ENCODE measurements at regions not wholly inside any gene's neighbourhood (a gene's known extent, or its start where the extent isn't known, plus 50 kb on each side); places are given as distances from the start of the nearest gene placed in this dataset.

- Mint-ChIP-seq H3K4me3 (no peak overlapping the region), H3K36me3 (ENCODE audit: insufficient read depth) (no peaks in the 10 kb centered on the region), H3K27me3 (no peaks in the 10 kb centered on the region), H3K9me3 (no peaks in the 10 kb centered on the region), H3K4me1 (no peaks in the 10 kb centered on the region), H3K27ac (ENCODE audit: low read depth) (no peak overlapping the region)
- DNase-seq (ENCODE audit: low spot score in 2 of 2) (no peak), ATAC-seq (replicated peaks; ENCODE audit: extremely low read depth, poor library complexity, severe bottlenecking) (no peak)
Measured at GRCh38 chrX:137236837-137237236, 203.0 kb upstream of the GPR101 start.

- Mint-ChIP-seq H3K27me3 (no peaks in the 10 kb centered on the region), H3K27ac (ENCODE audit: low read depth) (no peak overlapping the region), H3K4me1 (no peaks in the 10 kb centered on the region), H3K4me3 (no peak overlapping the region), H3K9me3 (no peaks in the 10 kb centered on the region), H3K36me3 (ENCODE audit: insufficient read depth) (no peaks in the 10 kb centered on the region)
- DNase-seq (ENCODE audit: low spot score in 2 of 2), result no peak
- no peak for ATAC-seq (replicated peaks; ENCODE audit: extremely low read depth, poor library complexity, severe bottlenecking)
Measured at GRCh38 chrX:137234651-137235402, 201.0 kb upstream of the GPR101 start.

GRCh38 chrX:137233478-137233877 lies 199.7 kb upstream of the GPR101 start:
- H3K9me3 Mint-ChIP-seq, result no peaks in the 10 kb centered on the region
- no peak overlapping the region for H3K27ac Mint-ChIP-seq (ENCODE audit: low read depth)
- ATAC-seq (replicated peaks; ENCODE audit: extremely low read depth, poor library complexity, severe bottlenecking) (no peak), DNase-seq (ENCODE audit: low spot score in 2 of 2) (no peak)
- no peaks in the 10 kb centered on the region for H3K4me1 Mint-ChIP-seq
- no peaks in the 10 kb centered on the region for H3K36me3 Mint-ChIP-seq (ENCODE audit: insufficient read depth)
- no peaks in the 10 kb centered on the region for H3K27me3 Mint-ChIP-seq
- H3K4me3 Mint-ChIP-seq, result no peak overlapping the region

GRCh38 chrX:137227151-137227550 lies 193.4 kb upstream of the GPR101 start:
- DNase-seq (ENCODE audit: low spot score in 2 of 2), result no peak
- peaks cover 8% of the 10 kb centered on the region for H3K9me3 Mint-ChIP-seq
- H3K27ac Mint-ChIP-seq (ENCODE audit: low read depth), result no peak overlapping the region
- H3K4me1 Mint-ChIP-seq, result no peaks in the 10 kb centered on the region
- H3K4me3 Mint-ChIP-seq, result no peak overlapping the region
- no peak for ATAC-seq (replicated peaks; ENCODE audit: extremely low read depth, poor library complexity, severe bottlenecking)
- no peaks in the 10 kb centered on the region for H3K27me3 Mint-ChIP-seq
- peaks cover 2% of the 10 kb centered on the region for H3K36me3 Mint-ChIP-seq (ENCODE audit: insufficient read depth)

GRCh38 chrX:137215467-137215866 lies 181.7 kb upstream of the GPR101 start:
- no peak overlapping the region for H3K4me3 Mint-ChIP-seq
- no peak overlapping the region for H3K27ac Mint-ChIP-seq (ENCODE audit: low read depth)
- H3K36me3 Mint-ChIP-seq (ENCODE audit: insufficient read depth), result no peaks in the 10 kb centered on the region
- H3K27me3 Mint-ChIP-seq, result no peaks in the 10 kb centered on the region
- H3K9me3 Mint-ChIP-seq, result no peaks in the 10 kb centered on the region
- DNase-seq (ENCODE audit: low spot score in 2 of 2), result no peak
- no peak for ATAC-seq (replicated peaks; ENCODE audit: extremely low read depth, poor library complexity, severe bottlenecking)
- no peaks in the 10 kb centered on the region for H3K4me1 Mint-ChIP-seq

GRCh38 chrX:137212078-137212632 lies 178.4 kb upstream of the GPR101 start:
- H3K27me3 Mint-ChIP-seq, result peaks cover 10% of the 10 kb centered on the region

GRCh38 chrX:137198040-137198439 lies 164.2 kb upstream of the GPR101 start:
- no peak overlapping the region for H3K4me3 Mint-ChIP-seq
- peaks cover 11% of the 10 kb centered on the region for H3K27me3 Mint-ChIP-seq
- H3K9me3 Mint-ChIP-seq, result no peaks in the 10 kb centered on the region
- DNase-seq (ENCODE audit: low spot score in 2 of 2), result no peak
- no peak overlapping the region for H3K27ac Mint-ChIP-seq (ENCODE audit: low read depth)
- no peak for ATAC-seq (replicated peaks; ENCODE audit: extremely low read depth, poor library complexity, severe bottlenecking)
- no peaks in the 10 kb centered on the region for H3K36me3 Mint-ChIP-seq (ENCODE audit: insufficient read depth)
- H3K4me1 Mint-ChIP-seq, result no peaks in the 10 kb centered on the region

More at GRCh38 chrX:137212078-137212632, 178.4 kb upstream of the GPR101 start:
- Mint-ChIP-seq H3K27ac (ENCODE audit: low read depth) (no peak overlapping the region), H3K36me3 (ENCODE audit: insufficient read depth) (no peaks in the 10 kb centered on the region), H3K4me1 (no peaks in the 10 kb centered on the region), H3K9me3 (no peaks in the 10 kb centered on the region), H3K4me3 (no peak overlapping the region)
- DNase-seq (ENCODE audit: low spot score in 2 of 2), result no peak
- no peak for ATAC-seq (replicated peaks; ENCODE audit: extremely low read depth, poor library complexity, severe bottlenecking)

- Mint-ChIP-seq H3K36me3 (ENCODE audit: insufficient read depth) (no peaks in the 10 kb centered on the region), H3K27ac (ENCODE audit: low read depth) (no peak overlapping the region), H3K27me3 (peaks cover 11% of the 10 kb centered on the region), H3K9me3 (no peaks in the 10 kb centered on the region), H3K4me3 (no peak overlapping the region), H3K4me1 (no peaks in the 10 kb centered on the region)
- no peak for DNase-seq (ENCODE audit: low spot score in 2 of 2)
- no peak for ATAC-seq (replicated peaks; ENCODE audit: extremely low read depth, poor library complexity, severe bottlenecking)
Measured at GRCh38 chrX:137195991-137196390, 162.2 kb upstream of the GPR101 start.

- Mint-ChIP-seq H3K27me3 (peaks cover 11% of the 10 kb centered on the region), H3K4me3 (no peak overlapping the region), H3K36me3 (ENCODE audit: insufficient read depth) (no peaks in the 10 kb centered on the region), H3K9me3 (no peaks in the 10 kb centered on the region), H3K27ac (ENCODE audit: low read depth) (no peak overlapping the region), H3K4me1 (no peaks in the 10 kb centered on the region)
- no peak for DNase-seq (ENCODE audit: low spot score in 2 of 2)
- ATAC-seq (replicated peaks; ENCODE audit: extremely low read depth, poor library complexity, severe bottlenecking), result no peak
Measured at GRCh38 chrX:137195296-137195695, 161.5 kb upstream of the GPR101 start.

- Mint-ChIP-seq H3K4me1 (no peaks in the 10 kb centered on the region), H3K36me3 (ENCODE audit: insufficient read depth) (no peaks in the 10 kb centered on the region), H3K4me3 (no peak overlapping the region), H3K27me3 (peaks cover 11% of the 10 kb centered on the region), H3K27ac (ENCODE audit: low read depth) (no peak overlapping the region), H3K9me3 (no peaks in the 10 kb centered on the region)
- no peak for ATAC-seq (replicated peaks; ENCODE audit: extremely low read depth, poor library complexity, severe bottlenecking)
- no peak for DNase-seq (ENCODE audit: low spot score in 2 of 2)
Measured at GRCh38 chrX:137194164-137194563, 160.4 kb upstream of the GPR101 start.

- H3K27me3 Mint-ChIP-seq, result no peaks in the 10 kb centered on the region
- H3K9me3 Mint-ChIP-seq, result no peaks in the 10 kb centered on the region
- H3K27ac Mint-ChIP-seq (ENCODE audit: low read depth), result no peak overlapping the region
- no peaks in the 10 kb centered on the region for H3K4me1 Mint-ChIP-seq
- ATAC-seq (replicated peaks; ENCODE audit: extremely low read depth, poor library complexity, severe bottlenecking) (no peak), DNase-seq (ENCODE audit: low spot score in 2 of 2) (no peak)
- H3K36me3 Mint-ChIP-seq (ENCODE audit: insufficient read depth), result no peaks in the 10 kb centered on the region
- H3K4me3 Mint-ChIP-seq, result no peak overlapping the region
Measured at GRCh38 chrX:137187540-137187939, 153.7 kb upstream of the GPR101 start.

- DNase-seq (ENCODE audit: low spot score in 2 of 2) (no peak), ATAC-seq (replicated peaks; ENCODE audit: extremely low read depth, poor library complexity, severe bottlenecking) (no peak)
- Mint-ChIP-seq H3K36me3 (ENCODE audit: insufficient read depth) (peaks cover 1% of the 10 kb centered on the region), H3K4me1 (no peaks in the 10 kb centered on the region), H3K27ac (ENCODE audit: low read depth) (no peak overlapping the region), H3K4me3 (no peak overlapping the region), H3K27me3 (peaks cover 9% of the 10 kb centered on the region), H3K9me3 (no peaks in the 10 kb centered on the region)
Measured at GRCh38 chrX:137178392-137178791, 144.6 kb upstream of the GPR101 start.

- Mint-ChIP-seq H3K36me3 (ENCODE audit: insufficient read depth) (no peaks in the 10 kb centered on the region), H3K4me3 (no peak overlapping the region), H3K4me1 (no peaks in the 10 kb centered on the region), H3K27me3 (peaks cover 4% of the 10 kb centered on the region), H3K9me3 (no peaks in the 10 kb centered on the region), H3K27ac (ENCODE audit: low read depth) (no peak overlapping the region)
- DNase-seq (ENCODE audit: low spot score in 2 of 2) (no peak), ATAC-seq (replicated peaks; ENCODE audit: extremely low read depth, poor library complexity, severe bottlenecking) (no peak)
Measured at GRCh38 chrX:137172317-137172948, 138.6 kb upstream of the GPR101 start.
